ENCODE measurements at regions not wholly inside any gene's neighbourhood (a gene's known extent, or its start where the extent isn't known, plus 50 kb on each side); places are given as distances from the start of the nearest gene placed in this dataset.

GRCh38 chr14:65303899-65304222, 108.7 kb upstream of the FUT8 start:
- Histone ChIP-seq H3K36me3 (no peaks in the 10 kb centered on the region), H3K9me3 (no peaks in the 10 kb centered on the region), H3K4me3 (no peak overlapping the region), H3K27ac (no peak overlapping the region), H3K27me3 (replicated peaks; ENCODE audit: insufficient read depth) (no peaks in the 10 kb centered on the region), H3K4me1 (ENCODE audit: control insufficient read depth in 1 of 2, low read depth in 2 of 2) (no peaks in the 10 kb centered on the region)
- DNase-seq (ENCODE audit: low spot score), result no peak
- no peak for ATAC-seq (ENCODE audit: insufficient number of reproducible peaks, low FRiP score, low read depth)
- TF ChIP-seq, protein P1, sequence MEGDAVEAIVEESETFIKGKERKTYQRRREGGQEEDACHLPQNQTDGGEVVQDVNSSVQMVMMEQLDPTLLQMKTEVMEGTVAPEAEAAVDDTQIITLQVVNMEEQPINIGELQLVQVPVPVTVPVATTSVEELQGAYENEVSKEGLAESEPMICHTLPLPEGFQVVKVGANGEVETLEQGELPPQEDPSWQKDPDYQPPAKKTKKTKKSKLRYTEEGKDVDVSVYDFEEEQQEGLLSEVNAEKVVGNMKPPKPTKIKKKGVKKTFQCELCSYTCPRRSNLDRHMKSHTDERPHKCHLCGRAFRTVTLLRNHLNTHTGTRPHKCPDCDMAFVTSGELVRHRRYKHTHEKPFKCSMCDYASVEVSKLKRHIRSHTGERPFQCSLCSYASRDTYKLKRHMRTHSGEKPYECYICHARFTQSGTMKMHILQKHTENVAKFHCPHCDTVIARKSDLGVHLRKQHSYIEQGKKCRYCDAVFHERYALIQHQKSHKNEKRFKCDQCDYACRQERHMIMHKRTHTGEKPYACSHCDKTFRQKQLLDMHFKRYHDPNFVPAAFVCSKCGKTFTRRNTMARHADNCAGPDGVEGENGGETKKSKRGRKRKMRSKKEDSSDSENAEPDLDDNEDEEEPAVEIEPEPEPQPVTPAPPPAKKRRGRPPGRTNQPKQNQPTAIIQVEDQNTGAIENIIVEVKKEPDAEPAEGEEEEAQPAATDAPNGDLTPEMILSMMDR (IDR thresholded peaks at IDR 0.05), result no peak

DNA sequence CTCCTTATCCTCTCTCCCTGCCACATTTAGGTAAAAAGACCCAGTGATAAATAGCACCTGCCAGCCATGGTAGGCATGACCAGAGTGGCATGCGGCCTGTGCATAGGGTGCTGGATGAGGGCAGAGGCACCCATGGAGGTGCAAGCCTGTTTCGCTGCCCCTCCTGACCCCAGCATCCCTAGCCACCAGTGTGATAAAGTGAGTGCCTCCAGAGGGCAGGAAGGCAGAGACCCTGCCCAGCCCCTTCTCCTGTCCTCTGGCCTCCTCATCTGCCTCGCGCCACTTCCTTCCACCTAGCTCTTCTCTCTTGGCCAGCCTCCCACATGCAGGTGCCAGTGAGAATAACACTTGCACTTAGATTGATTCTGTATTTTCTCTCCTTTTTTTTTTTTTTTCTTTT, 108.3 kb upstream of the FUT8 start:
- DNase-seq (ENCODE audit: low spot score) (no peak), ATAC-seq (ENCODE audit: insufficient number of reproducible peaks, low FRiP score, low read depth) (no peak)
- H3K27ac ChIP-seq, result no peak overlapping the region
- TF ChIP-seq, protein P1 (IDR thresholded peaks at IDR 0.05), result no peak
- no peaks in the 10 kb centered on the region for H3K4me1 ChIP-seq (ENCODE audit: control insufficient read depth in 1 of 2, low read depth in 2 of 2)
- H3K4me3 ChIP-seq, result no peak overlapping the region
- H3K9me3 ChIP-seq, result no peaks in the 10 kb centered on the region
- H3K27me3 ChIP-seq (replicated peaks; ENCODE audit: insufficient read depth), result no peaks in the 10 kb centered on the region
- H3K36me3 ChIP-seq, result no peaks in the 10 kb centered on the region

- no peak overlapping the region for H3K27ac ChIP-seq
- no peak for DNase-seq (ENCODE audit: low spot score)
- no peak for ATAC-seq (ENCODE audit: insufficient number of reproducible peaks, low FRiP score, low read depth)
- TF ChIP-seq, protein P1 (IDR thresholded peaks at IDR 0.05), result no peak
- H3K4me1 ChIP-seq (ENCODE audit: control insufficient read depth in 1 of 2, low read depth in 2 of 2), result no peaks in the 10 kb centered on the region
- H3K9me3 ChIP-seq, result no peaks in the 10 kb centered on the region
- H3K4me3 ChIP-seq, result no peak overlapping the region
- no peaks in the 10 kb centered on the region for H3K27me3 ChIP-seq (replicated peaks; ENCODE audit: insufficient read depth)
- H3K36me3 ChIP-seq, result no peaks in the 10 kb centered on the region
Observed at GRCh38 chr14:65304963-65305362, 107.6 kb upstream of the FUT8 start.

- H3K27me3 ChIP-seq (replicated peaks; ENCODE audit: insufficient read depth), result no peaks in the 10 kb centered on the region
- DNase-seq (ENCODE audit: low spot score) (no peak), ATAC-seq (ENCODE audit: insufficient number of reproducible peaks, low FRiP score, low read depth) (no peak)
- no peaks in the 10 kb centered on the region for H3K4me1 ChIP-seq (ENCODE audit: control insufficient read depth in 1 of 2, low read depth in 2 of 2)
- H3K9me3 ChIP-seq, result no peaks in the 10 kb centered on the region
- H3K36me3 ChIP-seq, result no peaks in the 10 kb centered on the region
- no peak overlapping the region for H3K4me3 ChIP-seq
- no peak overlapping the region for H3K27ac ChIP-seq
- TF ChIP-seq, protein P1 (IDR thresholded peaks at IDR 0.05), result no peak
Observed at GRCh38 chr14:65308536-65308935, 104.0 kb upstream of the FUT8 start.

DNA sequence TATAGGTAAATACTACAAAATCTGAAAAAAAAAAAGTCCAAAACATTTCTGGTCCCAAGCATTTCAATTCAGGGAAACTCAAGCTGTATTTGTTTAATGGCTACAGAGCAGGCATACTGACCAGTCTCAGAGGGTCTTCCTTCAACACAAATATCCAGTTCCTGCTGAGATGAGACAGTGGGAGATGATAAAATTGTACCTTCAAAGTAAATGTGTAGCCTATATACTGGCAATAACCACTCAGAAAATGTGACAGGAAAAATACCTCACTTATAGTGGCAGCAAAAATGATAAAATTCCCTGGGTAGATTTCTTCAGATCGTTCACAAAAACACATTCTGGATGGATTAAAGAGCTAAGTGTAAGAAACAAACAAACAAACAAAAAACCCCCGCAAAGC, 102.0 kb upstream of the FUT8 start:
- no peaks in the 10 kb centered on the region for H3K36me3 ChIP-seq
- TF ChIP-seq, protein P1 (IDR thresholded peaks at IDR 0.05), result no peak
- H3K27me3 ChIP-seq (replicated peaks; ENCODE audit: insufficient read depth), result no peaks in the 10 kb centered on the region
- no peak for ATAC-seq (ENCODE audit: insufficient number of reproducible peaks, low FRiP score, low read depth)
- no peak overlapping the region for H3K27ac ChIP-seq
- H3K9me3 ChIP-seq, result no peaks in the 10 kb centered on the region
- no peaks in the 10 kb centered on the region for H3K4me1 ChIP-seq (ENCODE audit: control insufficient read depth in 1 of 2, low read depth in 2 of 2)
- no peak overlapping the region for H3K4me3 ChIP-seq
- no peak for DNase-seq (ENCODE audit: low spot score)
